Kidney epithelial cell (primary cell): ENCODE measurements at regions not wholly inside any gene's neighbourhood (a gene's known extent, or its start where the extent isn't known, plus 50 kb on each side); places are given as distances from the start of the nearest gene placed in this dataset.

ENCODE experiments used
- DNase-seq: peaks from one replicate; pipeline ENCODE4 v3.0.0-alpha.2; 2010; ENCODE audit warnings: low read depth
- H3K27me3 ChIP-seq: 2 replicates; pipeline ENCODE4 v1.6.0; 2011; ENCODE audit warnings: low read length; ENCODE audit not compliant: control insufficient read depth, insufficient read depth
- H3K36me3 ChIP-seq: 2 replicates; pipeline ENCODE4 v1.5.1; 2011; ENCODE audit warnings: low read length; ENCODE audit not compliant: control insufficient read depth, insufficient read depth
- H3K4me3 ChIP-seq: 2 replicates; pipeline ENCODE4 v1.5.1; 2011; ENCODE audit warnings: low read depth, mild to moderate bottlenecking, control low read depth, low read length
- TF ChIP-seq, protein P1 (sequence below): IDR thresholded peaks from 2 replicates; pipeline ENCODE4 v1.5.1; 2011; ENCODE audit warnings: mild to moderate bottlenecking, moderate library complexity, low read length, control low read depth, inconsistent platforms; ENCODE audit not compliant: insufficient read depth, poor library complexity, severe bottlenecking

DNA sequence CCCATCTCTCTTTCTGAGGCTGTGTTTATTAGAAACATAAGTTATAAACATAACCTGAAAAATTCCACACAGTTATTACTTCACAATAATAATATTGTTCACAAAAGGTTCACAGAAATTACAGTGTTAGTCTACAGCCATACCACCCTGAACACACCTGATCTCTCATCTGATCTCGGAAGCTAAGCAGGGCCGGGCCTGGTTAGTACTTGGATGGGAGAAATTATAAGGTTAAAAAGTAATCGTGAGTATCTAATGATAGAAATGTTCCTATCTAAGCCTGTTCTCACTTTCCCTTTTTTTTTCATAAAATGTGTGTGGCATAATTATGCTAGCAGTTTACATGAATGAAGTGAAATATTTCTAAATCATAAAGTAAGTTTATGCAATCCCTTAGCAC is 647.8 kb downstream of the TBC1D32 start:
- DNase-seq, result no peak
- no peaks in the 10 kb centered on the region for H3K36me3 ChIP-seq
- H3K27me3 ChIP-seq, result no peaks in the 10 kb centered on the region
- H3K4me3 ChIP-seq, result no peak overlapping the region
- TF ChIP-seq, protein P1, sequence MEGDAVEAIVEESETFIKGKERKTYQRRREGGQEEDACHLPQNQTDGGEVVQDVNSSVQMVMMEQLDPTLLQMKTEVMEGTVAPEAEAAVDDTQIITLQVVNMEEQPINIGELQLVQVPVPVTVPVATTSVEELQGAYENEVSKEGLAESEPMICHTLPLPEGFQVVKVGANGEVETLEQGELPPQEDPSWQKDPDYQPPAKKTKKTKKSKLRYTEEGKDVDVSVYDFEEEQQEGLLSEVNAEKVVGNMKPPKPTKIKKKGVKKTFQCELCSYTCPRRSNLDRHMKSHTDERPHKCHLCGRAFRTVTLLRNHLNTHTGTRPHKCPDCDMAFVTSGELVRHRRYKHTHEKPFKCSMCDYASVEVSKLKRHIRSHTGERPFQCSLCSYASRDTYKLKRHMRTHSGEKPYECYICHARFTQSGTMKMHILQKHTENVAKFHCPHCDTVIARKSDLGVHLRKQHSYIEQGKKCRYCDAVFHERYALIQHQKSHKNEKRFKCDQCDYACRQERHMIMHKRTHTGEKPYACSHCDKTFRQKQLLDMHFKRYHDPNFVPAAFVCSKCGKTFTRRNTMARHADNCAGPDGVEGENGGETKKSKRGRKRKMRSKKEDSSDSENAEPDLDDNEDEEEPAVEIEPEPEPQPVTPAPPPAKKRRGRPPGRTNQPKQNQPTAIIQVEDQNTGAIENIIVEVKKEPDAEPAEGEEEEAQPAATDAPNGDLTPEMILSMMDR, result no peak

GRCh38 chr6:120682145-120682544 is 652.1 kb downstream of the TBC1D32 start:
- Histone ChIP-seq H3K36me3 (no peaks in the 10 kb centered on the region), H3K27me3 (no peaks in the 10 kb centered on the region), H3K4me3 (no peak overlapping the region)
- TF ChIP-seq, protein P1, result no peak
- no peak for DNase-seq

- no peaks in the 10 kb centered on the region for H3K27me3 ChIP-seq
- no peak overlapping the region for H3K4me3 ChIP-seq
- TF ChIP-seq, protein P1, result no peak
- H3K36me3 ChIP-seq, result no peaks in the 10 kb centered on the region
- DNase-seq, result no peak
Measured at GRCh38 chr6:120681204-120681603, 653.1 kb downstream of the TBC1D32 start.

DNA sequence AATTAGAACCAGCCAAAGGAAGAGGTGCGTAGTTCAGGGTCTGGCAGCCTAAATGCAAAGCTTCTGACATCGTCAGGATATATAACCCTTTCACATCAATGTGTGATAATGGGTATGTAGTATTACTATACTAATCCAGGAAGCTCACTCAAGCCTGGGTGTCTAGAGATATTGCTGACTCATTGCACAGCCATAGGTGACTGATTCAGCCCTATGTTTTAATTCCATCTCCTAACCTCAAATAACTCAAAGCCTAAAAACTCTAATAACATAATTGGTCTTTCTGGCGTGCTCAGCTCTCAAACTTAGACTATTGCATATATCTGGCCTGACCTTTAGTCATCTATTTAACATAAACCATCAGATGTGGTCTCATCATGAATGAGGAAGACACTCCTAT is 658.4 kb downstream of the TBC1D32 start:
- TF ChIP-seq, protein P1, result no peak
- Histone ChIP-seq H3K27me3 (no peaks in the 10 kb centered on the region), H3K4me3 (no peak overlapping the region), H3K36me3 (no peaks in the 10 kb centered on the region)
- no peak for DNase-seq

- Histone ChIP-seq H3K36me3 (no peaks in the 10 kb centered on the region), H3K27me3 (no peaks in the 10 kb centered on the region), H3K4me3 (no peak overlapping the region)
- no peak for DNase-seq
- TF ChIP-seq, protein P1, result no peak
Measured at GRCh38 chr6:120671519-120671918, 662.8 kb downstream of the TBC1D32 start.

GRCh38 chr6:120652506-120652905 is 681.8 kb downstream of the TBC1D32 start:
- DNase-seq, result no peak
- no peaks in the 10 kb centered on the region for H3K27me3 ChIP-seq
- no peaks in the 10 kb centered on the region for H3K36me3 ChIP-seq
- TF ChIP-seq, protein P1, result no peak
- no peak overlapping the region for H3K4me3 ChIP-seq
